ENCODE measurements at regions not wholly inside any gene's neighbourhood (a gene's known extent, or its start where the extent isn't known, plus 50 kb on each side); places are given as distances from the start of the nearest gene placed in this dataset.

- DNase-seq (ENCODE audit: low read depth) = no peak
- H3K4me3 ChIP-seq (ENCODE audit: low read length) = no peak overlapping the region
- TF ChIP-seq CTCF (conservative IDR thresholded peaks at IDR 0.05; ENCODE audit: low read depth, low read length) = no peak
Observed at GRCh38 chr20:7629880-7630279, 310.4 kb downstream of the HAO1 start.

- no peak for DNase-seq (ENCODE audit: low read depth)
- no peak for TF ChIP-seq CTCF (conservative IDR thresholded peaks at IDR 0.05; ENCODE audit: low read depth, low read length)
- no peak overlapping the region for H3K4me3 ChIP-seq (ENCODE audit: low read length)
Observed at GRCh38 chr20:7637184-7637583, 303.1 kb downstream of the HAO1 start.

- no peak overlapping the region for H3K4me3 ChIP-seq (ENCODE audit: low read length)
- TF ChIP-seq CTCF (conservative IDR thresholded peaks at IDR 0.05; ENCODE audit: low read depth, low read length) = no peak
- DNase-seq (ENCODE audit: low read depth) = no peak
Observed at GRCh38 chr20:7650086-7650879, 290.0 kb downstream of the HAO1 start.

- no peak overlapping the region for H3K4me3 ChIP-seq (ENCODE audit: low read length)
- no peak for TF ChIP-seq CTCF (conservative IDR thresholded peaks at IDR 0.05; ENCODE audit: low read depth, low read length)
- DNase-seq (ENCODE audit: low read depth) = no peak
Observed at GRCh38 chr20:7654231-7654630, 286.0 kb downstream of the HAO1 start.

- H3K4me3 ChIP-seq (ENCODE audit: low read length) = no peak overlapping the region
- no peak for DNase-seq (ENCODE audit: low read depth)
- no peak for TF ChIP-seq CTCF (conservative IDR thresholded peaks at IDR 0.05; ENCODE audit: low read depth, low read length)
Observed at GRCh38 chr20:7656687-7657467, 283.4 kb downstream of the HAO1 start.

- no peak overlapping the region for H3K4me3 ChIP-seq (ENCODE audit: low read length)
- TF ChIP-seq CTCF (conservative IDR thresholded peaks at IDR 0.05; ENCODE audit: low read depth, low read length) = no peak
- peak; percentile 23 for DNase-seq (ENCODE audit: low read depth)
Observed at GRCh38 chr20:7657569-7657968, 282.7 kb downstream of the HAO1 start.

Measured in retinal pigment epithelial cell (primary cell).